ENCODE measurements at regions not wholly inside any gene's neighbourhood (a gene's known extent, or its start where the extent isn't known, plus 50 kb on each side); places are given as distances from the start of the nearest gene placed in this dataset.

DNA sequence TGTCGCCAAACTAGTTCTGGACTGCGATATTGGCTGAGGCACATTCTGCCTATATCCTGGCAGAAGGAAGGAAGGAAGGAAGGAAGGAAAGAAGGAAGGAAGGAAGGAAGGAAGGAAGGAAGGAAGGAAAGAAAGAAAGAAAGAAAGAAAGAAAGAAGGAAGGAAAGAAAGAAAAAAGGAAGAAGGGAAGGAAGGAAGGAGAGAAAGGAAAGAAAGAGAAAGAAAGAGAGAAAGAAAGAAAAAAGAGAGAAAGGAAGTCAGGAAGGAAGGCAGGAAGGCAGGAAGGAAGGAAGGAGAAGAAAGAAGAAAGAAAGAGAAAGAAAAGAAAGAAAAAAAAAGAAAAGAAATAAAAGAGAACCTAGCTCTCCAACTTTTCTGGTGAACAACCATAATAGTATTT is 587.1 kb downstream of the RBFOX1 start:
- TF ChIP-seq, protein P1, sequence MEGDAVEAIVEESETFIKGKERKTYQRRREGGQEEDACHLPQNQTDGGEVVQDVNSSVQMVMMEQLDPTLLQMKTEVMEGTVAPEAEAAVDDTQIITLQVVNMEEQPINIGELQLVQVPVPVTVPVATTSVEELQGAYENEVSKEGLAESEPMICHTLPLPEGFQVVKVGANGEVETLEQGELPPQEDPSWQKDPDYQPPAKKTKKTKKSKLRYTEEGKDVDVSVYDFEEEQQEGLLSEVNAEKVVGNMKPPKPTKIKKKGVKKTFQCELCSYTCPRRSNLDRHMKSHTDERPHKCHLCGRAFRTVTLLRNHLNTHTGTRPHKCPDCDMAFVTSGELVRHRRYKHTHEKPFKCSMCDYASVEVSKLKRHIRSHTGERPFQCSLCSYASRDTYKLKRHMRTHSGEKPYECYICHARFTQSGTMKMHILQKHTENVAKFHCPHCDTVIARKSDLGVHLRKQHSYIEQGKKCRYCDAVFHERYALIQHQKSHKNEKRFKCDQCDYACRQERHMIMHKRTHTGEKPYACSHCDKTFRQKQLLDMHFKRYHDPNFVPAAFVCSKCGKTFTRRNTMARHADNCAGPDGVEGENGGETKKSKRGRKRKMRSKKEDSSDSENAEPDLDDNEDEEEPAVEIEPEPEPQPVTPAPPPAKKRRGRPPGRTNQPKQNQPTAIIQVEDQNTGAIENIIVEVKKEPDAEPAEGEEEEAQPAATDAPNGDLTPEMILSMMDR (IDR thresholded peaks at IDR 0.05), result no peak
- TF ChIP-seq POLR2A (IDR thresholded peaks at IDR 0.05), result no peak
